Vagina (tissue), 2 donors: ENCODE measurements at regions not wholly inside any gene's neighbourhood (a gene's known extent, or its start where the extent isn't known, plus 50 kb on each side); places are given as distances from the start of the nearest gene placed in this dataset.
"Not testable (repeated sequence)": the region's sequence is repeated elsewhere in the genome, so short reads cannot be mapped to it uniquely, and the experiment has no call there.

Experiments
- DNase-seq, 2 donors: peaks; one replicate each; pipeline ENCODE4 v3.0.0-alpha.2; 2017; ENCODE audit errors: extremely low spot score in 2 of 2
- H3K27ac ChIP-seq: fragments of 200-600 bp; sonication (generic); one replicate; pipeline ENCODE4 v1.5.1; 2019
- H3K27me3 ChIP-seq: fragments of 200-600 bp; sonication (generic); one replicate; pipeline ENCODE4 v1.5.1; 2019
- H3K36me3 ChIP-seq, 2 donors: fragments of 200-600 bp; sonication (generic); one replicate each; pipeline ENCODE4 v1.5.1; 2017 to 2019
- H3K4me1 ChIP-seq: fragments of 200-600 bp; sonication (generic); one replicate; pipeline ENCODE4 v1.5.1; 2019
- H3K4me3 ChIP-seq, 2 donors: fragments of 200-600 bp; sonication (generic); 1 replicate in 1 of 2; 2 replicates in 1 of 2; pipeline ENCODE4 v1.5.1; 2016 to 2019
- H3K9me3 ChIP-seq: fragments of 200-600 bp; sonication (generic); one replicate; pipeline ENCODE4 v1.5.1; 2019
- POLR2A ChIP-seq, 2 donors: fragments of 450-650 bp; IDR thresholded peaks; one replicate each; pipeline ENCODE4 v1.6.1; 2017; ENCODE audit warnings: antibody characterized with exemption in 2 of 2, mild to moderate bottlenecking in 2 of 2, moderate library complexity in 2 of 2
- POLR2AphosphoS5 ChIP-seq, 2 donors: sonication (generic); formaldehyde crosslinking; IDR thresholded peaks; one replicate each; pipeline ENCODE4 v1.9.0; 2017; ENCODE audit warnings: antibody characterized with exemption in 2 of 2, mild to moderate bottlenecking in 2 of 2, low read depth in 1 of 2; ENCODE audit not compliant: insufficient read depth in 1 of 2
- intact Hi-C: fragments of 100-400 bp; cut with DNase I; formaldehyde crosslinking; loops from one replicate; pipeline ENCODE4 v1.15.1; 2023
- TF ChIP-seq, protein P1 (sequence below), 3 experiments: fragments of 450-650 bp in 2 of 3; fragments of 200-600 bp in 1 of 3; sonication (generic) in 1 of 3; IDR thresholded peaks; one replicate each; pipeline ENCODE4 v1.5.1; 2017 to 2019; ENCODE audit warnings: antibody characterized with exemption in 3 of 3, mild to moderate bottlenecking in 2 of 3, moderate library complexity in 2 of 3

DNA sequence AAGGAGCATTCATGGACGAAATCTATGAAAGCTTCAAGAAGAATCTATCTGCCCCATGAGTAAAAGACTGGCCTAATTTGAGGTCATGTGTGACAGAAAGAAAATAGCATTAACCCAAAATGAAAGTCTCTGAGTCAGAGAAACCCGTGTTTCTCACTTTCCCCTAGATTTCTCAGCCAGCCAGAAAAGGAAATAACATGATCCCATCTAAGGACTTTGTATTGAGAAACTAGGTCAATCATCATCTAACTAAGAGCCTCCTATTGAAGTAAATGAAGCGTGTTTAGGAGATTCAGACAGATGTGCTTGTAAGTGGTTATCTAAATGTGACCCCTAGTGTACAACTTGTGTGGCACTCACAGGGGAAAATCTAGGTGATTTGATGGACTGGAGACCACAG lies 77.3 kb upstream of the ZNF366 start:
- H3K9me3 ChIP-seq: no peaks in the 10 kb centered on the region
- H3K36me3 ChIP-seq: no peaks in the 10 kb centered on the region
- H3K27me3 ChIP-seq: no peaks in the 10 kb centered on the region
- no peak for DNase-seq
- no peak for TF ChIP-seq POLR2AphosphoS5 (IDR thresholded peaks at IDR 0.05; ENCODE audit: insufficient read depth in 1 of 2, low read depth in 1 of 2)
- intact Hi-C loops: no loop called here
- H3K4me1 ChIP-seq: no peaks in the 10 kb centered on the region
- no peak overlapping the region for H3K4me3 ChIP-seq
- no peak overlapping the region for H3K27ac ChIP-seq

GRCh38 chr5:72579290-72579689 lies 72.1 kb upstream of the ZNF366 start:
- DNase-seq, H3K4me3 ChIP-seq, H3K27me3 ChIP-seq, H3K9me3 ChIP-seq, intact Hi-C loops, H3K36me3 ChIP-seq, H3K27ac ChIP-seq, H3K4me1 ChIP-seq: not testable (repeated sequence)

DNA sequence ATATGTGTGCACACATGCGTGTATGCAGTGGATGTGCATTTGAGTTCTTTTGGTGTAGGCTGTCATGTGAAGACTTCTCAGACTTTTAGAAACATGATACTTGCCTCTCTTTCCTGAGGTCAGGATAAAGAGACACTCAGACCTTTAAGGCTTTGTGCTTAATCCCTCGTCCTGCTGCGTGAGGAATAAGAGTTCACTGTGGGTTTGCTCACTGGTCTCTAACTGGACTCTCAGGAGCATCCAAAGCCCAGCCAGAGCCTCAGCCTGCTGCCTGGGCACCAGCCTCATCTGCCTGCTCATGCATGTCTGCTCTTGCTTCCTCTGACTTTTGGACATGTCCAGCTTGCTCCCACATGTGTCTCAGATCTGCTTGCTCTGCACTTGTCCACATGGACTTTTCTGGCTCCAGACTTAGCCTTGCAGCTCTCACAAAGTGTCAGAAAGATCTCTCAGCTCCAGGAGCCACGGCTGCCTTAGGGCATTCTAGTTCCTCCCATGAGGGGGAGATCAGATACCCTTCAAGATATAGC lies 65.1 kb upstream of the ZNF366 start:
- DNase-seq: no peak
- Histone ChIP-seq H3K27ac (no peak overlapping the region), H3K9me3 (no peaks in the 10 kb centered on the region), H3K27me3 (no peaks in the 10 kb centered on the region), H3K36me3 (no peaks in the 10 kb centered on the region), H3K4me1 (no peaks in the 10 kb centered on the region), H3K4me3 (no peak overlapping the region)
- intact Hi-C loops: no loop called here
- no peak for TF ChIP-seq POLR2A (IDR thresholded peaks at IDR 0.05)
- TF ChIP-seq, protein P1, sequence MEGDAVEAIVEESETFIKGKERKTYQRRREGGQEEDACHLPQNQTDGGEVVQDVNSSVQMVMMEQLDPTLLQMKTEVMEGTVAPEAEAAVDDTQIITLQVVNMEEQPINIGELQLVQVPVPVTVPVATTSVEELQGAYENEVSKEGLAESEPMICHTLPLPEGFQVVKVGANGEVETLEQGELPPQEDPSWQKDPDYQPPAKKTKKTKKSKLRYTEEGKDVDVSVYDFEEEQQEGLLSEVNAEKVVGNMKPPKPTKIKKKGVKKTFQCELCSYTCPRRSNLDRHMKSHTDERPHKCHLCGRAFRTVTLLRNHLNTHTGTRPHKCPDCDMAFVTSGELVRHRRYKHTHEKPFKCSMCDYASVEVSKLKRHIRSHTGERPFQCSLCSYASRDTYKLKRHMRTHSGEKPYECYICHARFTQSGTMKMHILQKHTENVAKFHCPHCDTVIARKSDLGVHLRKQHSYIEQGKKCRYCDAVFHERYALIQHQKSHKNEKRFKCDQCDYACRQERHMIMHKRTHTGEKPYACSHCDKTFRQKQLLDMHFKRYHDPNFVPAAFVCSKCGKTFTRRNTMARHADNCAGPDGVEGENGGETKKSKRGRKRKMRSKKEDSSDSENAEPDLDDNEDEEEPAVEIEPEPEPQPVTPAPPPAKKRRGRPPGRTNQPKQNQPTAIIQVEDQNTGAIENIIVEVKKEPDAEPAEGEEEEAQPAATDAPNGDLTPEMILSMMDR (IDR thresholded peaks at IDR 0.05): no peak
- TF ChIP-seq POLR2AphosphoS5 (IDR thresholded peaks at IDR 0.05; ENCODE audit: insufficient read depth in 1 of 2, low read depth in 1 of 2): no peak

GRCh38 chr5:72569408-72569944 lies 62.3 kb upstream of the ZNF366 start:
- no peak overlapping the region for H3K27ac ChIP-seq
- no peaks in the 10 kb centered on the region for H3K4me1 ChIP-seq
- H3K9me3 ChIP-seq: no peaks in the 10 kb centered on the region
- TF ChIP-seq, protein P1 (IDR thresholded peaks at IDR 0.05): no peak
- TF ChIP-seq POLR2A (IDR thresholded peaks at IDR 0.05) (no peak), POLR2AphosphoS5 (IDR thresholded peaks at IDR 0.05; ENCODE audit: insufficient read depth in 1 of 2, low read depth in 1 of 2) (no peak)
- no peak for DNase-seq
- intact Hi-C loops: no loop called here
- H3K27me3 ChIP-seq: no peaks in the 10 kb centered on the region
- no peaks in the 10 kb centered on the region for H3K36me3 ChIP-seq
- H3K4me3 ChIP-seq: no peak overlapping the region

- TF ChIP-seq, protein P1 (IDR thresholded peaks at IDR 0.05): no peak
- no peak for TF ChIP-seq POLR2AphosphoS5 (IDR thresholded peaks at IDR 0.05; ENCODE audit: insufficient read depth in 1 of 2, low read depth in 1 of 2)
- TF ChIP-seq POLR2A (IDR thresholded peaks at IDR 0.05): no peak
- no peaks in the 10 kb centered on the region for H3K4me1 ChIP-seq
- intact Hi-C loops: no loop called here
- H3K27me3 ChIP-seq: no peaks in the 10 kb centered on the region
- no peak for DNase-seq
- no peak overlapping the region for H3K4me3 ChIP-seq
- no peak overlapping the region for H3K27ac ChIP-seq
- no peaks in the 10 kb centered on the region for H3K9me3 ChIP-seq
- no peaks in the 10 kb centered on the region for H3K36me3 ChIP-seq
Observed at GRCh38 chr5:72566746-72567145, 59.5 kb upstream of the ZNF366 start.

GRCh38 chr5:72565513-72566289 lies 58.5 kb upstream of the ZNF366 start:
- Histone ChIP-seq H3K27ac (no peak overlapping the region), H3K36me3 (no peaks in the 10 kb centered on the region), H3K27me3 (no peaks in the 10 kb centered on the region), H3K9me3 (no peaks in the 10 kb centered on the region), H3K4me3 (no peak overlapping the region), H3K4me1 (no peaks in the 10 kb centered on the region)
- no peak for DNase-seq
- intact Hi-C loops: no loop called here
- TF ChIP-seq POLR2A (IDR thresholded peaks at IDR 0.05) (no peak), POLR2AphosphoS5 (IDR thresholded peaks at IDR 0.05; ENCODE audit: insufficient read depth in 1 of 2, low read depth in 1 of 2) (no peak)
- TF ChIP-seq, protein P1 (IDR thresholded peaks at IDR 0.05): no peak
